ENCODE measurements at regions not wholly inside any gene's neighbourhood (a gene's known extent, or its start where the extent isn't known, plus 50 kb on each side); places are given as distances from the start of the nearest gene placed in this dataset.

DNA sequence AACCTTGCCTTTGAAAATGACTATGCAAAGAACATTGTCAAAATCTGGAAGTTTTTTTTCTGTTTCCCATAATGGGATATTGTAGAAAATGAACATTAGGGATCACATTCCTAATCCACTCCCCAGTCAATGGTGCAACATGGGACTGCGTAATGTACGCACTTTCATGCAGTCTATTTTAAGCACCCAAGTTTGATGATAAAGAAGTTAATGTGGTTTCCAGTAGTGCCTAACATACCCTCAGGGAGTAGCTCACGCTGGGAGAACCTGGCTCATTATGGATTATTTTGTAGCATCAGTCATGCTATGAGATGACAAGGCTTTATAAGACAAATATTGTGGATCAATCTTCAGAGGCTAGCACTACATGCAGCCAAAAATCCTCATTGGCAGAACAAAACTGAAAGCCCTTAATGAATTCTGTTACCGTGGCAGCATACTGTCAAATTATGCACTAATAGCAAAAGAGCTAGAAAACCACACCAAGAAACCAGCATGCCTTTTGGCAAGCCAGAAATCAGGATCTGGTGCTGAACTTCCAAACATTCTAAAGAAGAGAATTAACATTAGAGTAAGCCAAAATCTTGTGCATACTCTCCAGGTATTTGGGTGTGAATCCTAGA is 1392.8 kb upstream of the TENM3 start:
- DNase-seq = peak in 1 of 51 donors; percentile 31

- no peak for DNase-seq
These were observed 1390.5 kb upstream of the TENM3 start for GRCh38 chr4:180852738-180853137.

DNA sequence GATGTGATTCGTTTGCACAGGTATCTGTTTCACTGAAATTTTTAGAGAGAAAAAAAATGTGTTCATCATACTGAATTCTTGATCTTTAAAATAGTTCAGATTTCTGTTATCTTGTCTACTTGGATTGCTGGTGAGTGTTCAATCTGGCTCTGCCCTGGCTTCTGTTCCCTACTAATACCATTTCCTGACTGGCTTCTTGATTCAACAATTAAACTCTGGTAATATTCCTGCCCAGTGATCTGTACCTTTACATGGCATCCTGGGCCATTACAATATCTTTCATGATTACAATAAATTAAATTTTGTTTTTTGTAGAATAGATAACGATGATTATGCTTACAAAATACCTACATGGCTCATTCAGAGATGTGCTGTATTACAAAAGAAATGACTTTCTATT is 1388.0 kb upstream of the TENM3 start:
- no peak for DNase-seq

DNA sequence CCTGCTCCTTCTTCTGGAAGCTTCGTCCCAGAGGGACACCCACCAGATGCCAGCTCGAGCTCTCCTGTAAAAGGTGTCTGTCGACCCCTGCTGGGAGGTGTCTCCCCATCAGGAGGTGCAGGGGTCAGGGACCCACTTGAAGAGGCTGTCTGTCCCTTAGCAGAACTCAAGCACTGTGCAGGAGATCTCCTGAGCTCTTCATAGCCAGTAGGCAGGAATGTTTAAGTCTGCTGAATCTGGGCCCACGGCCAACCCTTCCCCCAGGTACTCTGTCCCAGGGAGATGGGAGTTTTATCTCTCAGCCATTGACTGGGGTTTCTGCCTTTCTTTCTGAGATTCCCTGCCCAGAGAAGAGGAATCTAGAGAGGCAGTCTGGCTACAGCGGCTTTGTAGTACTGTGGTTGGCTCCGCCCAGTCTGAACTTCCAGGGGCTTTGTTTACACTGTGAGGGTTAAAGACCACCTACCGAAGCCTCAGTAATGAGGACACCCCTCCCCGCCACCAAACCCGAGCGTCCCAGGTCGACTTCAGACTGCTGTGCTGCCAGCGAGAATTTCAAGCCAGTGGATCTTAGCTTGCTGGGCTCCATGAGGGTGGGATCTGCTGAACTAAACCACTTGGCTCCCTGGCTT is 1383.0 kb upstream of the TENM3 start:
- DNase-seq = no peak

DNA sequence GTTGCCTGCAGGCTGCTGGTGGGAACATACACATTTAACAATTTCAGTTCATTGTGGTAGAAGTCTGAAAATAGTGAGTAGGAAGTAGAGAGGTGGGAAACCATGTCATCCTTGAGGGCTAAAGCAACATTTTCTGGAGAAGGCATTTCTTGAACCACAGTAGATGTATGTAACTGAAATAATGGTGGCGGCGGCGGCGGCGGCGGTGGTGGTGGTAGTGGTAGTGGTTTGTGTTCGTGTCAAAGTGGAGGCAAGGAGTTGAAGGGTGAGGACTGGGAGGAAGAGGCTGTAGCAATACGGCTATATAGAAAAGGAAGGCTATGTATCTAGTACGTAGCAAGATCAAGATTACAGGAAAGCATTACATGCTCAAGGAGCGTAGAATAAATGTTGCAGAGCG is 1381.6 kb upstream of the TENM3 start:
- DNase-seq = no peak

DNA sequence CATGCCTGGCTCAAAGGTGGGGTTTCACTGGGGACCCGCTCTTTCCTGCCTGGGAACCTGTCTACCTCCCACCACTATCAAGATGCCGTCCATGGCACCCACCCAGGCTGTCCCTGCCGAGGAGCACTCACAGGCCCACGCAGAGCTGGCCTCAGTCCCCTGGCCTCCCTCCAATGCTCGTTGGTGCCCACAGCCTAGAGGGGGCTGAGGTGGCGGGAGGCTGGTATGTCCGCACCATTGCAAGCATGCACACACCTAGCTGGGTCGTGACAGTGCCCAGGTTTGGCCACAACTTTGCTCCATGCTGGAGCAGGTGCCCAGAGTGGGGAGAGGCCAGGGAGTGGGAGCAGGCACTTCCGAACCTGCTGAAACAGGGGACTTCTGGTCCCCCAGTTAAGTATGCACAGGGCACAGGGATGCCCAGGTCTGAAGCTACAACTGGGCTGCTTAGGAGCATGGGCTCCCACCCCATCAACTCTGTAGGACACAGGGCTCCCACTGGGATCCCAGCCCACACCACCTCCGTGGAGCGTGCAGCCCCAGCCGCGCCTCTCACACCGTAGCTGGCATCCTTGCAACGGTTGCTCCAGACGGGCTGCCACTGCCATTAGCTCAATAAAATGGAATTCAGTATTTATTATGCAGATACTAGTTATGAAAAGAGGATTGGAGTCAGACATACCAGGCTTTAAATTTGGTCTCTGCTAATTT is 1376.1 kb upstream of the TENM3 start:
- no peak for DNase-seq

DNA sequence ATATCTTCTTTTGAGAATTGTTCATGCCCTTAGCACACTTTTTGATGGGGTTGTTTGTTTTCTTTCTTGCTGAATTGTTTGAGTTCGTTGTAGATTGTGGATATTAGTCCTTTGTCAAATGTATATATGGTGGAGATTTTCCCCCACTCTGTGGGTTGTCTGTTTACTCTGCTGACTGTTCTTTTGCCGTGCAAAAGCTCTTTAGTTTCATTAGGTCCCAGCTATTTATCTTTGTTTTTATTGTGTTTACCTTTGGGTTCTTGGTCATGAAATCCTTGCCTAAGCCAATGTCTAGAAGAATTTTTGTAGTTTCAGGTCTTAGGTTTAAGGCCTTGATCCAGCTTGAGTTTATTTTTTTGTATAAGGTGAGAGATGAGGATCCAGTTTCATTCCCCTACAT is 1372.6 kb upstream of the TENM3 start:
- no peak for DNase-seq

- DNase-seq = no peak
These were observed 1344.9 kb upstream of the TENM3 start for GRCh38 chr4:180898305-180898704.

GRCh38 chr4:180900781-180901180 is 1342.4 kb upstream of the TENM3 start:
- DNase-seq = no peak

DNA sequence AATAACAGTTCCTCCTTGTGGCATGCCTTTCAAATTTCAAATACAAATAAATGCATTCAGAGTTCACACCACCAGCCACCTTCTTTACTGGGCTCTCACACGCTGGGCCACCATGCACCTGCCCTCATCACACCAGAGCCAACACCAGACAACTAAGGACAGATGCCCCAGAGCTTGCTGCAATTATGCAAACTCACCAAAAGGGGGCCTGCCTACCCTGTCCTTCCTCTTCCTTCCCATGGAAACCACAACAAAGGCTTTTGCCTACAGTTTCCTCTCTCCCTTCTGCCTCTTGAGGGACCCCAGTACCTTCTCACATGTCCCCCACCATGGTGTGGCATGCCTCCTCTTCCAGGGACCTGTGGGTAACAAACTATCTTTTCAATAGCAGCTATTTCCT is 1333.9 kb upstream of the TENM3 start:
- no peak for DNase-seq

DNA sequence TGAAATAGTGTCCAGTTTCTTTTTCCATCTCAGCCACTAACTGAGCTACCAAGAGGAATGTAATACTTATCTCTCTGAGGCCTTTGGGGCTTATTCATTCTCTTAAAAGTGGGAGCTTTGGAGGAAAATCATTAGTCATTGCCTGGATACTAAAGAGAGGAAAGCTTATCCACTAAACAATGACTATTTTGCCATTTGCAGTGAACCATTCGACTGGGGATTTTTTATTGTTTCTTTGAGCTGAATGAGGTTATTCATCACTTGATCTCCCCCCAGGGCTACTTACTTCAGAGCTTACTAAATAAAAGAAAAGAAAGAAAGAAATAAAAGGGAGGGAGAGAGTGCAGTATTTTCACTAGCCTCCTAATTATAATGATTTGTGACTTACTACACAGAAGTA is 1329.5 kb upstream of the TENM3 start:
- no peak for DNase-seq

- DNase-seq = no peak
These were observed 1319.7 kb upstream of the TENM3 start for GRCh38 chr4:180923486-180923885.

DNA sequence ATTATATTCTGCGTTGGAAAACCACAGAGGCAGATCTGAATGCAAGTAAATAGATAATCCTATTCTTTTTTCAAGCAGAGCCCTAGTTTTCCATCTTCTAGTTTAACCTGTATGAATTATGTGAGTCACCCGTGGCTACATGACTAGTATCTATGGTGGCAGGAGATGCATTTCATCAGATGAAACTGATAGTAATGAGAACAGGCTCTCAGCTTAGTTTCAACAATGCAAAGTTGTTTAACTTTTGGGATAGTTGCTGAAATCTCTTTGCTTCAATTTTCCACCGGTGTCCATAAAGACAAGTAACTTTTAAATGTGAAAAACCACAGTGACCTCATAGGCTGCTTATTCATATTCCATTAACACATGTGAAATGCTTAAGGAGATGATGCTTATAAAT is 1317.4 kb upstream of the TENM3 start:
- no peak for DNase-seq

GRCh38 chr4:180926277-180926676 is 1316.9 kb upstream of the TENM3 start:
- DNase-seq = no peak

GRCh38 chr4:180932370-180933001 is 1310.7 kb upstream of the TENM3 start:
- DNase-seq = no peak

DNA sequence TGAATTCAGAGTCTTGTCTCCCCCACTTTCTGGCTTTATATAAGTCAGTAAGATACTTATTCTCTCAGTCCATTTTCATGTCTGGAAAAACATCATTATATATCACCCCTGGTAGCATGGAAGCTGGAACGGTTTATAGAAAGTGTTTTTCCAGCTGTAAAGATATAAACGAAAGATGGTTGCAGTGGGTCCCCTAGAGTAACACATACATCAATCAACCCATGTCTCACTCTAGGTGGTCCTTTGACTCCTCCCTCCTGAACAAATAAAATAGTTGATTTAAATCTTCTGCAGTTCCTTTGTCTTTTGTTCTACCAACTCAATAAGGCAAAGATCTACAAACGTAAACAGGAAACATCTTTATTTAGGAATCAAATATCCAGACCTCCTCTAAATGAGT is 1306.1 kb upstream of the TENM3 start:
- no peak for DNase-seq

DNA sequence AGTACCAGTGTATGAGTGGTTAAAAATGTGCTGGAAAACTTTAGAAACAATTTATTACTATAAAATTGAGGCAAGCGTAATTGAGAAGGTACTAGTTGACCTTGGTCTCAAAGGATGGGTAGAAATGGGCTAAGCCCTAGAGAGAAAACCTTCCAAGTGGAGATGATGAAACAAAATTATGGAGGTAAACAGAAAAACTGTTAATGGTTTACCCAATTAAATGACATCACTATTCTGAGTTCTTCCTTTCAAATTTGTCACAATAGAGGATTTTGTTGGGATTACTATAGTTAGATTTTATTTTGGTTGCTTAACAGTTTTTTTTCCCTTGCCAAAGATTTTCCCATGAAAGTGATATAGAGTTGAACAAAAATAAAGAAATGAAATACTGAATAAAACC is 1302.5 kb upstream of the TENM3 start:
- DNase-seq = no peak

GRCh38 chr4:180942367-180942916 is 1300.8 kb upstream of the TENM3 start:
- DNase-seq = no peak

GRCh38 chr4:180946188-180946587 is 1297.0 kb upstream of the TENM3 start:
- DNase-seq = no peak

DNA sequence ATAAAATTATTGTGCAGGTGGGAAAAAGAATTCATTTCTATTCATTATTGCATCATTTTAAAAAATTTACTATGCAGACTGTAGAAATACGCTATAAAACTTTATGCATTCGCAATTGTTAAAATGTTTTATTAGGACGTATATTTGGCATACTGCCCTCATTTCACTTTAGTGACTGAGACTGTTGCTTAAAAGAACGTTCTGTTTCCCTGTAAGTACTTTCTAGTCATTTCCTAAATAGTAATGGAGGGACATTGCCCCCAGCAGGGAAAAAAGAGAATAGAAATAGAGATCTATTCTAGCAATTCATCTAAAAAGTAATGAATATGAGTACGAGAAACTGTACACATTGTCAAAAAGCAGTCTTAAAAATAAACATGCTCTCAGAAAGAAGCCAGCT is 1295.8 kb upstream of the TENM3 start:
- DNase-seq = no peak

DNA sequence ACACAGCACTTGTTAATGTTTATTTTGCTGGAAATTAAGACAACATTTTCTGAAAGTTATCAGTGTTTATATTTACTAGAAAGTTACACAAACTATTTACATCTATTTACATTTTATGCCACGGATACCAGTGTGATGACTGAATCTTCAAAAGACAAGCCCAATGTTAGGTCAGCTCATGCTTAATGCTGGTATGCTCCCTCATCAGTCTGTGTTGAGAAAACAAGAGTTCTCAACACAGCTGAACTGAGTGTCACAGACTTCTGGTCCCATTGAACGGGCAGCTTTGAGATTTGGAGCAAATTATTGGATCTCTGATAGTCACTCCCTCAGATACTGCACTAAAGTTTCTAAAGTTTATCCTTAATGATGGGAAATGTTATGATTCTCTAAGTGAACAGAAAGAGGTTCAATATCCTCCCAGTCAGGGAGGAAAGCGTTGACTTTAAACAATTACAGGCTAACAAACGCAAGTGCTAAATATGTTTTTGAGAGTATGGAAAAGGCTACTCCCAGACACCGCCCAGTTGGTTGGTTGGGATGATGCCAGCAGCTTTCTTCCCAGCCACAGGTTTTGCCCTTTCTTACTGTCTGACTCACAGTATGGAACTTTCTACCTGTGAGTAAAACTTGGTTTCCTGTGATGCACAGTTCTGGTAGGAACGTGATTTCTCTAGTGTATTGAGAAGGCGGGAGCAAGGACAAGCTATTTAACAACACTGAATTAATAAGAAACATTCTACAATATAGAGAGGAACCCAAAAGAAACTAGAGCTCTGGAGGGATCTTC is 1293.6 kb upstream of the TENM3 start:
- no peak for DNase-seq

DNA sequence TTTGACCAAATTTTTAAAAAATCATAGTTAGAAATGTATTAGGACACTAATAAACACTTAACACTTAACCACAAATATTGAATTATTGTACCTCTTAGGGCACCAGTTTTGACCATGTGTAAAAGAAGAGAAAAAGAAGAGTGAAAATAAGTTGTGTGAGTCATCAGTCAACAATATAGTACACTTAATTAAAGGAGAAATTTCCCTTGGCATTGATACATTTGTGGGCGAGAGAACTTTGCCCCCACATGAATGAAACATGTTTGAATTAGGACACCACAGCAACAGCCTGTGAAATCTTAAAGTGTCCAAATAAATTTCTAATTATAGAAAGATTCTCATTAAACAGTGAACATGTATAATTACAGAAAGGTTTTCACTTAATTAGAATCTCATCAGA is 1292.8 kb upstream of the TENM3 start:
- DNase-seq = no peak

All from hypothalamus (tissue), 51 donors.